HepG2 (cell line): ENCODE measurements at regions not wholly inside any gene's neighbourhood (a gene's known extent, or its start where the extent isn't known, plus 50 kb on each side); places are given as distances from the start of the nearest gene placed in this dataset.

Experiments
- ATAC-seq: fragments of 200-7000 bp; cut with Tn5 transposase; 3 replicates; pipeline ENCODE4 v1.9.1; 2020; ENCODE audit warnings: mild to moderate bottlenecking, moderate library complexity
- BruUV-seq: library from RNA; stranded (reverse); fragments of 400-500 nt; replicated peaks from 2 replicates; lab custom pipeline; 2021; lab: Mats Ljungman, UMichigan
- CTCF ChIA-PET: fragments of 300-600 bp; formaldehyde crosslinking; extraction: SDS; loops from one replicate; lab custom pipeline; 2021; ENCODE audit warnings: low total read pairs, inconsistent platforms, low intra/inter-chr PET ratio; lab: Yijun Ruan, JAX
- POLR2A ChIA-PET: fragments of 350-600 bp; sonication (Branson Sonifier 250); formaldehyde crosslinking; loops from one replicate; lab custom pipeline; 2020; ENCODE audit warnings: antibody characterized with exemption, inconsistent platforms; lab: Yijun Ruan, JAX
- DNase-seq: peaks from one replicate; pipeline ENCODE4 v3.0.0-alpha.2; 2015; ENCODE audit warnings: low spot score
- FAIRE-seq: peaks from 3 replicates; lab custom pipeline; 2011; peaks lifted over from hg19 to GRCh38; lab: Jason Lieb, UNC
- H2AFZ ChIP-seq: one replicate; pipeline ENCODE4 v1.6.1; 2011; ENCODE audit warnings: low read length, inconsistent platforms
- H3K27ac ChIP-seq: fragments of 300-600 bp; 3 replicates; pipeline ENCODE4 v1.8.0; 2011; ENCODE audit warnings: mixed run types, mild to moderate bottlenecking, mixed read lengths, low read length, inconsistent platforms; ENCODE audit not compliant: insufficient read depth; ENCODE audit errors: extremely low read length
- H3K27me3 ChIP-seq, 2 experiments: fragments of 200-600 bp in 1 of 2; 2 replicates in 1 of 2; 3 replicates in 1 of 2; pipeline versions ENCODE4 v1.6.0 to v1.8.0; 2011; ENCODE audit warnings: low read length in 2 of 2, mild to moderate bottlenecking in 2 of 2, moderate library complexity in 2 of 2, inconsistent platforms in 1 of 2; ENCODE audit not compliant: insufficient read depth in 2 of 2, control insufficient read depth in 1 of 2
- H3K36me3 ChIP-seq, 2 experiments: fragments of 200-600 bp in 1 of 2; replicated peaks in 1 of 2; 2 replicates in 1 of 2; 3 replicates in 1 of 2; pipeline versions ENCODE4 v1.5.1 to v1.8.0; 2011; ENCODE audit warnings: low read length in 2 of 2, inconsistent platforms in 1 of 2; ENCODE audit not compliant: insufficient read depth in 2 of 2, control insufficient read depth in 1 of 2
- H3K4me1 ChIP-seq: 2 replicates; pipeline ENCODE4 v1.5.1; 2012; ENCODE audit warnings: low read length, inconsistent platforms; ENCODE audit not compliant: insufficient read depth
- H3K4me2 ChIP-seq: 2 replicates; pipeline ENCODE4 v1.6.0; 2011; ENCODE audit warnings: low read depth, low read length, inconsistent platforms
- H3K4me3 ChIP-seq, 3 experiments: fragments of 200-600 bp in 1 of 3; sonication (generic), shearing (Covaris generic) in 1 of 3; replicated peaks in 1 of 3; 2 replicates each; pipeline ENCODE4 v1.5.1; 2011 to 2016; ENCODE audit warnings: low read length in 3 of 3, inconsistent platforms in 2 of 3, low read depth in 2 of 3, mild to moderate bottlenecking in 2 of 3, control low read depth in 1 of 3, mixed read lengths in 1 of 3; ENCODE audit not compliant: insufficient read depth in 1 of 3
- H3K79me2 ChIP-seq: one replicate; pipeline ENCODE4 v1.6.1; 2011; ENCODE audit warnings: low read length, inconsistent platforms; ENCODE audit not compliant: insufficient read depth
- H3K9ac ChIP-seq: 2 replicates; pipeline ENCODE4 v1.6.0; 2011; ENCODE audit warnings: mild to moderate bottlenecking, low read depth, low read length, inconsistent platforms; ENCODE audit not compliant: insufficient read depth
- H3K9me3 ChIP-seq: 2 replicates; pipeline ENCODE4 v1.5.1; 2012; ENCODE audit warnings: mild to moderate bottlenecking, low read length
- H4K20me1 ChIP-seq: 2 replicates; pipeline ENCODE4 v1.6.0; 2011; ENCODE audit warnings: inconsistent platforms, mild to moderate bottlenecking, low read length, moderate library complexity; ENCODE audit not compliant: insufficient read depth
- CBX5 ChIP-seq: sonication (generic); formaldehyde crosslinking; IDR thresholded peaks from 2 replicates; pipeline ENCODE4 v1.4.0; 2020; ENCODE audit warnings: missing genetic modification reagents, borderline replicate concordance
- E2F2 ChIP-seq: sonication (generic); formaldehyde crosslinking; IDR thresholded peaks from 2 replicates; pipeline ENCODE4 v1.4.0; 2020; ENCODE audit warnings: missing genetic modification reagents, borderline replicate concordance
- MAFF ChIP-seq: IDR thresholded peaks from 2 replicates; pipeline ENCODE4 v1.6.1; 2011; ENCODE audit warnings: low read depth, low read length, improper control_type of control experiment
- MAFK ChIP-seq, 2 experiments: IDR thresholded peaks in 1 of 2; conservative IDR thresholded peaks in 1 of 2; 2 replicates each; pipeline ENCODE4 v1.6.1; 2011; ENCODE audit warnings: improper control_type of control experiment in 2 of 2, low read length in 2 of 2
- ZFP62 ChIP-seq: sonication (generic); formaldehyde crosslinking; IDR thresholded peaks from 2 replicates; pipeline ENCODE4 v1.4.0; 2020; ENCODE audit warnings: missing genetic modification reagents
- ZNF629 ChIP-seq: sonication (generic); formaldehyde crosslinking; conservative IDR thresholded peaks from 2 replicates; pipeline ENCODE4 v1.5.0; 2020; ENCODE audit warnings: missing genetic modification reagents
- ZNF780A ChIP-seq: sonication (generic); formaldehyde crosslinking; IDR thresholded peaks from 2 replicates; pipeline ENCODE4 v1.8.0; 2022; ENCODE audit warnings: mild to moderate bottlenecking, missing genetic modification reagents, moderate library complexity
- WGBS: methylation state at CpG from one replicate; pipeline ENCODE4 v1.1.6; 2017; ENCODE audit warnings: low lambda C conversion rate; 5-methylcytosine and 5-hydroxymethylcytosine counted together
- in situ Hi-C: cut with HindIII; loops from 2 replicates; pipeline ENCODE4 v1.10.0; 2017; ENCODE audit warnings: low pct_unique_long_range_greater_than_20kb; ENCODE audit not compliant: extremely low pct_ligation_motif_present
- intact Hi-C: fragments of 100-400 bp; cut with micrococcal nuclease; formaldehyde crosslinking; loops from one replicate; pipeline ENCODE4 v1.10.0; 2022; ENCODE audit not compliant: unreplicated experiment
- TF ChIP-seq, protein P1 (sequence below): sonication (generic); formaldehyde crosslinking; IDR thresholded peaks from 2 replicates; pipeline ENCODE4 v1.5.1; 2020; ENCODE audit warnings: mild to moderate bottlenecking, missing genetic modification reagents, borderline replicate concordance

GRCh38 chr3:188053710-188054380, 100.1 kb upstream of the LPP start:
- no peak overlapping the region for H3K9ac ChIP-seq
- H3K4me1 ChIP-seq, result peaks cover 85% of the 10 kb centered on the region
- no peak overlapping the region for H3K4me2 ChIP-seq
- in situ Hi-C loops, result no loop called here
- H3K27me3 ChIP-seq, result no peaks in the 10 kb centered on the region
- intact Hi-C loops, result loop anchor here (2.0 kb wide), 2 partner anchors 69 to 99 kb away; no protein-coding TSS in a partner anchor
- no peak for TF ChIP-seq CBX5
- TF ChIP-seq ZNF629, result peak; percentile 53
- TF ChIP-seq MAFF, result peak; percentile 51; the same call in 1 of the 2 replicates
- TF ChIP-seq MAFK (conservative IDR thresholded peaks at IDR 0.05 in 1 of 2, IDR thresholded peaks at IDR 0.05 in 1 of 2; ENCODE audit: low read length in 2 of 2), result peak; percentile 63 to 77
- TF ChIP-seq ZNF780A (CRISPR knock-in tag), result no peak
- H3K36me3 ChIP-seq, result no peaks in the 10 kb centered on the region
- no peak overlapping the region for H2AFZ ChIP-seq
- no TSS peak for BruUV-seq
- no peak for FAIRE-seq
- no peaks in the 10 kb centered on the region for H3K9me3 ChIP-seq
- H4K20me1 ChIP-seq, result no peaks in the 10 kb centered on the region
- CTCF ChIA-PET, result no interaction called here
- no peak overlapping the region for H3K4me3 ChIP-seq
- ATAC-seq, result no peak
- no peaks in the 10 kb centered on the region for H3K79me2 ChIP-seq
- WGBS, result 96% methylated on average over 10 of the region's 10 CpGs
- no peak for DNase-seq
- POLR2A ChIA-PET, result no interaction called here
- H3K27ac ChIP-seq, result no peak overlapping the region

DNA sequence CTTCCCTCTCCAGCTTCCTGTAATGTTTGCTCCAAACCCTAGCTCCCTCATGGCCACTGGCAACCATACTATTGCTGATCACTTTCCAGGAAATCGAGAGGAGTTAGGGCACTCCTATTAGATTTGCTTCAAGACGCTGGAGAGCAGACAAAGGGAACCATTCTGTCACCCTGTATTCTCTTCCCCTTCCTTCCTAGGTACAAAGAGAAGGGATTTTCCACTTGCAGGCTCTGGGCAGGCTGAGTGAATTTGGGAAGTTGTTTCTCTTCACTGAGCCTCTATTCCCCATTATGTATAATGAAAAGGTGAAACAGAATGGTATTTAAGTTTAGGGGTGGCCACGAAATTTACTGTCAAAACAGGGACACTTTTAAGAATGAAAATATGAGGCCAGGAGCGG, 99.4 kb upstream of the LPP start:
- H3K27me3 ChIP-seq, result no peaks in the 10 kb centered on the region
- FAIRE-seq (no peak), ATAC-seq (no peak), DNase-seq (no peak)
- no TSS peak for BruUV-seq
- H3K79me2 ChIP-seq, result no peaks in the 10 kb centered on the region
- POLR2A ChIA-PET, result no interaction called here
- no peak overlapping the region for H3K4me2 ChIP-seq
- intact Hi-C loops, result no loop called here
- CTCF ChIA-PET, result no interaction called here
- no peak overlapping the region for H3K9ac ChIP-seq
- in situ Hi-C loops, result no loop called here
- no peak overlapping the region for H2AFZ ChIP-seq
- no peaks in the 10 kb centered on the region for H3K36me3 ChIP-seq
- WGBS, result 91% methylated on average over 4 of the region's 4 CpGs
- peaks cover 86% of the 10 kb centered on the region for H3K4me1 ChIP-seq
- H3K9me3 ChIP-seq, result no peaks in the 10 kb centered on the region
- no peak overlapping the region for H3K27ac ChIP-seq
- TF ChIP-seq E2F2 (CRISPR knock-in tag) (no peak), ZFP62 (CRISPR knock-in tag) (no peak)
- TF ChIP-seq, protein P1, sequence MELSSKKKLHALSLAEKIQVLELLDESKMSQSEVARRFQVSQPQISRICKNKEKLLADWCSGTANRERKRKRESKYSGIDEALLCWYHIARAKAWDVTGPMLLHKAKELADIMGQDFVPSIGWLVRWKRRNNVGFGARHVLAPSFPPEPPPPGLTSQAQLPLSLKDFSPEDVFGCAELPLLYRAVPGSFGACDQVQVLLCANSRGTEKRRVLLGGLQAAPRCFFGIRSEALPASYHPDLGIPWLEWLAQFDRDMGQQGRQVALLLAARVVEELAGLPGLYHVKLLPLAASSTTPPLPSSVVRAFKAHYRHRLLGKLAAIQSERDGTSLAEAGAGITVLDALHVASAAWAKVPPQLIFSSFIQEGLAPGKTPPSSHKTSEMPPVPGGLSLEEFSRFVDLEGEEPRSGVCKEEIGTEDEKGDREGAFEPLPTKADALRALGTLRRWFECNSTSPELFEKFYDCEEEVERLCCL, result no peak
- no peak overlapping the region for H3K4me3 ChIP-seq
- no peaks in the 10 kb centered on the region for H4K20me1 ChIP-seq
